ENCODE measurements at regions not wholly inside any gene's neighbourhood (a gene's known extent, or its start where the extent isn't known, plus 50 kb on each side); places are given as distances from the start of the nearest gene placed in this dataset.
"Not testable (repeated sequence)": the region's sequence is repeated elsewhere in the genome, so short reads cannot be mapped to it uniquely, and the experiment has no call there.

GRCh38 chr20:63145156-63145555, 70.8 kb downstream of the YTHDF1 start:
- DNase-seq = no peak

- DNase-seq = no peak
Observed at GRCh38 chr20:63142933-63143332, 73.0 kb downstream of the YTHDF1 start.

DNA sequence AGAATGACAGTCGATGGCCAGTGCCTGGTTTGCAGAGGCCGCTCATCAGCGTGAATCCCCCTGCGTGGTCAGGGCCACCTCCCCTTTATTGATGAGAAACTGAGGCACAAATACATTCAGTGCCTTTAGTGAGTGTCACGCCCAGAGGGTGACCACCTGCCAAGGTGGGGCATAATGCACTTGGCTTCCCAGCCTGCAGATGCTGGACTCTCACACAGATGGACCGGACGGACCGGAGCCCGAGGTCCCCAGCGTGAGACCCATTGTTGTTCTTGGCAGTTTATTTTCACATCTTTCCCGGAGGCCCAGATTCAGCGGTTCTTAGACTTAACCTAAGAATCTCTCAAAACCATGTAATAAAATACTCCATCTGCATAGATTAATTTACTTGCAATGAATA, 74.4 kb downstream of the YTHDF1 start:
- DNase-seq = no peak

- DNase-seq = no peak
Observed at GRCh38 chr20:63140514-63141433, 75.2 kb downstream of the YTHDF1 start.

DNA sequence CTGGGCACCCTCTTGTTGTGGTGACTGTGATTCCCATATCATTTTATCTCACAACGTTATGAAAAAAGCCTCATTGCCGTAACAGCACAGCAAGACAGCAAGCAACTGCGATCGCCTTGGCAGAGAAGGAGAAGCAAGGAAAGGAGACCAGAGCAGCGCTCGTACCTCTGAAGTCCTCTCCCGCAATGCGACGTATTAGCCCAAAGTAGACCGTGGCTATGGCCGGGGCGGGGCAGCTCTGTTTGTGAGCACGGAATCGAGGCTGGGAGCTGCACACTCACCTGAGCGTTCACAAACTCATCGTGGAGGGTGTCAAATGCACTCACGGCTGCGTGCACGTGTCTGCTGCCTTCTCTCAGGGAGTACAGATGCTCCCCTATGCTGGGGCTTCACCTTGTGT, 76.1 kb downstream of the YTHDF1 start:
- DNase-seq = no peak

GRCh38 chr20:63139356-63139755, 76.6 kb downstream of the YTHDF1 start:
- DNase-seq = no peak

DNA sequence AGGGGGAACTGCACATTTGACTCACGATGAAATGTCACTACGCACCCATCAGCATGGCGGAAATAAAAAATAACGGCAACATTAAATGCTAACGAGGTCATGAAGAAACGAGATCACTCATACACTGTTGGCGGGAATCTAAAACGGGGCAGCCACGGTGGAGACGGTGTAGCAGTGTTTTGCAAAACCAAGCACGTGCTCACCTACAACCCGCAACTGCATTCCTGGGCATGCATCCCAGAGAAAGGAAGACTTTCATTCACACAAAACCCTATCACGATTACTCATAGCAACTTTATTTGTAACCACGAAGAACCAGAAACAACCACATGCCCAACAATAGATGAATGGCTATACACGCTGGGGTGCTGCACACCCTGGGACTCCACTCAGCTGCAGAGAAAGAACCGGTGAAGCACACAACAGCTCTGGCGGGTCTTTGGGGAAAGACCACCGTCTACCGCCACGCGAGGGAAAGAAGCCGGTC, 77.0 kb downstream of the YTHDF1 start:
- DNase-seq = no peak

DNA sequence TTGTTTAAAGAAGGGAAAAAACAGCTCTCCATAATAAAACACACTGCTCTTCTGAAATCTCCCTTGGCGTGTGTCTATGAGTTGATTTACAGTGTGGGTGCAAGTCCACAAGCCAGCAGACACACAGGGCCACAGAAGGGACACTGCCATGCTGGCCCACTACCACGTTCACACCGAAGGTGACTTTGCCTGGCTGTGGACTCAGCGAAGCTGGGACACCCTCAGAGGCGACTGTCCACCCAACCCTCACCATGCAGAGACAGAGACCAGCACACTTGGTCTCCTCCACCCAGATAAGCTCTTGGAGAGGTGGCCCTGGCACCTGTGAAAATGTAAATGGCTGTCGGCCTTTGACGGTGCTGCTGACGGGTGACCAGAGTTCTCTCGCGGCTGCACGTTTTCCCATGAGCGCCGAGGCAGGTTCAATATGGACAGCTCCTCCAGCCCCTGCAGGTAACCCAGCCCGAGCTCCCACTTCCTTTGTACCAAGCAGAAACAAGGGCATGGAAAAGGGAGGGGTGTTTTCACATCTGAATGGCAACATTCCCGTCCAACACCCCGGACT, 78.0 kb downstream of the YTHDF1 start:
- DNase-seq = no peak

- DNase-seq = no peak
Observed at GRCh38 chr20:63136296-63136695, 79.6 kb downstream of the YTHDF1 start.

- DNase-seq = no peak
Observed at GRCh38 chr20:63135411-63135810, 80.5 kb downstream of the YTHDF1 start.

DNA sequence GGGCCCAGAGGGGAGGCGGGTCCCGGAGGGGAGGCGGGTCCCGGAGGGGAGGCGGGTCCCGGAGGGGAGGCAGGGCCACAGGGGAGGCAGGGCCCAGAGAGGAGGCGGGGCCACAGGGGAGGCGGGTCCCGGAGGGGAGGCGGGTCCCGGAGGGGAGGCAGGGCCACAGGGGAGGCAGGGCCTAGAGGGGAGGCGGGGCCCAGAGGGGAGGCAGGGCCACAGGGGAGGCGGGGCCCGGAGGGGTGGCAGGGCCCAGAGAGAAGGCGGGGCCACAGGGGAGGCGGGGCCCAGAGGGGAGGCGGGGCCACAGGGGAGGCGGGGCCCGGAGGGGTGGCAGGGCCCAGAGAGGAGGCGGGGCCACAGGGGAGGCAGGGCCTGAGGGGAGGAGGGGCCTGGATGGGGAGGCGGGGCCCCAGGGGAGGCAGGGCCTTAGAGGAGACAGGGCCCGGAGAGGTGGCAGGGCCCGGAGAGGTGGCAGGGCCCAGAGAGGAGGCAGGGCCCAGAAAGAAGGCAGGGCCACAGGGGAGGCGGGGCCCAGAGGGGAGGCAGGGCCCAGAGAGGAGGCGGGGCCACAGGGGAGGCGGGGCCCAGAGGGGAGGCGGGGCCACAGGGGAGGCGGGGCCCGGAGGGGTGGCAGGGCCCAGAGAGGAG, 81.1 kb downstream of the YTHDF1 start:
- DNase-seq = not testable (repeated sequence)

DNA sequence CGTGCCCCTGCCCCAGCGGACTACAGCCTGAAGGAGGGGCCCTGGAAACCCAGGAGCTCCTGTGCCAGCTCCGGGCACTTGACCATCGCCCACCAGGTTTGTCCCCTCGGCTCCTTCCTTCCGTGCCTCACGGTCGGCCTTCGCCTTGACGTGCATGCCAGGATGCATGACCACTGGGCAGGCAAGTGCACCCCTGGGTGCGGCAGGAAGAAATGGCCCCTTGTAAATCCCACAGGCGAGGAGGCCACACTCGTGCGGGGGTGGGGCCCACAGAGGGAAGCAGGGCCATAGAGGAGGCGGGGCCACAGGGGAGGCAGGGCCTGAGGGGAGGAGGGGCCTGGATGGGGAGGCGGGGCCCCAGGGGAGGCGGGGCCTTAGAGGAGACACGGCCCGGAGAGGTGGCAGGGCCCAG, 81.7 kb downstream of the YTHDF1 start:
- DNase-seq = no peak

DNA sequence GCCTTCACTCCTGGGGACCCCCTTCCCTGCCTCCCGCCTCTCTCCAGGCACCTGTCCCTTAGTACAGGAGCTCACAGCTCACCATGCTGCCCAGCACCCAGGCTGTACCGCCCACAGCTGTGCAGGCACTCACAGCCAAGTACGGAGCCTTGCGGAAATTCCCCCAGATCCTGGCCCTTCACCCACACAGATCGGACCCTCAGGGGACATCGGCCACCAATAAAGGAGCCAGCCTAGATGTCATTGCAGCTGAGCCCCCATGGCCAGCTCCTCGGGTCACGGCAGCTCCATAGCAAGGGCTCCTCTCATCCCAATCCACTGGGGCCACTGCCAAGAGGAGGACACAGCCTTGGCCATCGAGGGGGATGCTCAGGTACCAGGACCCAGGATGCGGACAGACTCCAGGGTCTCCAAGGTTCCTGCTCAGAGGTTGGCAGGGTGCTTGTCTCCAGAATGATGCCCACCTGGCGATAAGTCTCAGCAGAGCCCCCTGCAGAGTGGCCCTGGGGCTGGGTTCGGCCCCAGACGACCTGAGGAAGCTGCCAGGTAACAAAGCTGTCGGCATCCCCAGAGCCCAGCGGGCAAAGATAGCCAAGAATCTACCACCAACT, 82.3 kb downstream of the YTHDF1 start:
- no peak for DNase-seq

GRCh38 chr20:63132715-63133471, 83.0 kb downstream of the YTHDF1 start:
- no peak for DNase-seq

DNA sequence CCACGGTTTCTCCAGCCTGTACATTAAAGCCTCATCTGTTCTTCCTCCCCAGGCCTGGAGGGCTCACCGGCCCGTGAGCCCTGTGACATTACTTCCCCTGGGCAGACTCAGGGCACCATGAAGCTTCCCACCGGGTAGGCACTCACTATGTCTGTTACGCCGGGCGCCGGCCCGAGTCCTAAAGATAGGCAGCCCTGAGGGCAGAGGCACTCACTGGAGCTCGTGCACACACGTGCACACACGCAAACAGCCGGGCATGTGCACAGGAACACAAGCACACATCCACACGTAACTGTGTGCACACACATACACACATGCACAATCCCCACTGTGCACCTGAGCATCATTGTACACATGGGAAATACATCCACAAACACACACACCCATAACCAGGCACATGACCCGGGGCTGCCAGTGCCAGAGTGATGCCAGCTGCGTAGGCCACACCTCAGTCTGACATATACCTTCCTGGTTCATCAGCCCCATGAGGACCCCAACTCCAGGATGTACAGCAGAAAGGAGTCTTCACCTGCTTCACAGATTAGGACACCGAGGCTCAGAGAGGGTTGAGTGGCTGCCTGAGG, 83.7 kb downstream of the YTHDF1 start:
- no peak for DNase-seq

GRCh38 chr20:63130658-63131577, 85.0 kb downstream of the YTHDF1 start:
- no peak for DNase-seq

DNA sequence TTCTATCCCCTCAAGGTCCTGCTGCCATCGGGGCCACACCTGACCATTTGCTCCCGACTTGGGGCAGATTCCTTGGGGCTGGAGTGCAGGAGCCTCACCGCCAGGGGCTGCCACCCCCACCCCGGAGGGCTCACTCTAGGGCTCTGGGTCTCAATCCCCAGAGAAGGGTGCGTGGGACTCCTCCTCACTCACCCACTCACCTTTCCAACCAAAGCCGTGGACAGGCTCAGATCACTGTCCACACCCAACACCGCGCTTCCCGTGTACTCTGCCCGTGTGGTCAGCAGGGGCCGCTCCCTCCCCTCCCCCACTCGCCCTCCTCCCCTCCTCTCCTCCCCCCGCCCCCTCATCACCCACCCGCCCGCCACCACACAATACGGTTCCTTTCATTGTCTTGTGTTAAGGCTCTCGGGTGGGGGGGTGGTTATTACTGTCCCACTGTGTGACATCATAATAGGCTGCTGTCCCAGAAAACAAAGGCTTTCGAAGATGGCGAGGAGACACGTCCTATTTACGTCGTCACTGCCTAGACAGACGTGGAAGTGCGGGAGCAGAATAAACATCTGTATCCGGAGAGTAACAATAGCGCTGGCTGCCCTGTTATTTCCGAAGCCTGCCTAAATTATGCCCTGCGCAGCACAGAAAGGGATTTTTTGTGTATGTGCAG, 85.8 kb downstream of the YTHDF1 start:
- DNase-seq = no peak

- no peak for DNase-seq
Observed at GRCh38 chr20:63129376-63129965, 86.5 kb downstream of the YTHDF1 start.

- DNase-seq = no peak
Observed at GRCh38 chr20:63128956-63129355, 87.0 kb downstream of the YTHDF1 start.

DNA sequence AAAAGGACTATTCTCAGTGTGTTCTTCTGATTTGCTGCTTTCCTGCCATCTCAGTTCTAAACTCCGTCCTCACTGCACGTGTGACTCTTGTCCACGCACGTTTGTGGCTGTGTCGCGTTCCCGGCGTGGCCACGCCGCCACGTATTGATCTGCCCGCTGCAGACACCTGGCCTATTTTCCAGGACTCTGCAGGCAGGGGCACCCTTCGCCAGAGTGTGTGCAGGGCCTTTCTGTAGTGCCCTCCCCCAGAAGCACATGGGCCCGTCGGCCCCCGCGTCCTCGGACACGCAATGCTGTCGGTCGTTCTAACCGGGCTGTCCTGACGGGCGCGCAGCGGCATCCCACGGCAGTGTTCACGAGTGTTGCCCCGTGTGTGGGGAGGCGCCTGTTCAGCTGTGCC, 87.6 kb downstream of the YTHDF1 start:
- no peak for DNase-seq
